Activated CD4-positive, alpha-beta T cell treated with anti-CD3 and anti-CD28 coated beads, Interleukin-2, amount 10 ng/mL, durations not matched to agents 24 days and 14 days (primary cell): ENCODE measurements at regions not wholly inside any gene's neighbourhood (a gene's known extent, or its start where the extent isn't known, plus 50 kb on each side); places are given as distances from the start of the nearest gene placed in this dataset.
A peak's percentile ranks its signal among the peaks of the same experiment; 100 is the strongest.
"Not testable (repeated sequence)": the region's sequence is repeated elsewhere in the genome, so short reads cannot be mapped to it uniquely, and the experiment has no call there.

ENCODE experiments used
- DNase-seq: peaks from one replicate; pipeline ENCODE4 v3.0.0; 2022
- H3K27ac Mint-ChIP-seq: one replicate; pipeline ENCODE4 v1.8.0; 2022; ENCODE audit warnings: mild to moderate bottlenecking, mixed read lengths
- H3K27me3 Mint-ChIP-seq: one replicate; pipeline ENCODE4 v1.8.0; 2022; ENCODE audit warnings: mixed read lengths
- H3K36me3 Mint-ChIP-seq: one replicate; pipeline ENCODE4 v1.8.0; 2022; ENCODE audit warnings: low read depth, mild to moderate bottlenecking, mixed read lengths
- H3K4me1 Mint-ChIP-seq: one replicate; pipeline ENCODE4 v1.8.0; 2021; ENCODE audit warnings: mixed read lengths
- H3K4me3 Mint-ChIP-seq: one replicate; pipeline ENCODE4 v1.8.0; 2022; ENCODE audit warnings: mild to moderate bottlenecking, moderate library complexity, mixed read lengths
- H3K9me3 Mint-ChIP-seq: one replicate; pipeline ENCODE4 v1.8.0; 2021; ENCODE audit warnings: mixed read lengths
- intact Hi-C: fragments of 100-400 bp; cut with micrococcal nuclease; formaldehyde crosslinking; loops from one replicate; pipeline ENCODE4 v1.15.1; 2023

GRCh38 chr1:61028136-61028535 lies 54.2 kb upstream of the NFIA start:
- H3K36me3 Mint-ChIP-seq: no peaks in the 10 kb centered on the region
- intact Hi-C loops: no loop called here
- no peak for DNase-seq
- peaks cover 6% of the 10 kb centered on the region for H3K27me3 Mint-ChIP-seq
- H3K9me3 Mint-ChIP-seq: no peaks in the 10 kb centered on the region
- H3K4me3 Mint-ChIP-seq: no peak overlapping the region
- H3K4me1 Mint-ChIP-seq: no peaks in the 10 kb centered on the region
- no peak overlapping the region for H3K27ac Mint-ChIP-seq

GRCh38 chr1:61018068-61018467 lies 64.3 kb upstream of the NFIA start:
- H3K36me3 Mint-ChIP-seq, H3K27ac Mint-ChIP-seq, intact Hi-C loops, H3K4me3 Mint-ChIP-seq, H3K4me1 Mint-ChIP-seq, H3K9me3 Mint-ChIP-seq: not testable (repeated sequence)
- H3K27me3 Mint-ChIP-seq: peaks cover 21% of the 10 kb centered on the region
- peak; percentile 60 for DNase-seq

- Mint-ChIP-seq H3K4me3 (no peak overlapping the region), H3K27me3 (peaks cover 21% of the 10 kb centered on the region), H3K9me3 (no peaks in the 10 kb centered on the region), H3K36me3 (no peaks in the 10 kb centered on the region), H3K27ac (no peak overlapping the region), H3K4me1 (peaks cover 3% of the 10 kb centered on the region)
- intact Hi-C loops: no loop called here
- DNase-seq: no peak
Observed at GRCh38 chr1:61017651-61018050, 64.7 kb upstream of the NFIA start.

GRCh38 chr1:61013946-61014667 lies 68.3 kb upstream of the NFIA start:
- Mint-ChIP-seq H3K27me3 (peaks cover 18% of the 10 kb centered on the region), H3K36me3 (no peaks in the 10 kb centered on the region), H3K4me3 (no peak overlapping the region), H3K27ac (no peak overlapping the region), H3K9me3 (no peaks in the 10 kb centered on the region), H3K4me1 (peaks cover 3% of the 10 kb centered on the region)
- DNase-seq: no peak
- intact Hi-C loops: no loop called here

GRCh38 chr1:61013189-61013945 lies 69.0 kb upstream of the NFIA start:
- no peaks in the 10 kb centered on the region for H3K36me3 Mint-ChIP-seq
- peaks cover 3% of the 10 kb centered on the region for H3K4me1 Mint-ChIP-seq
- H3K4me3 Mint-ChIP-seq: no peak overlapping the region
- H3K9me3 Mint-ChIP-seq: no peaks in the 10 kb centered on the region
- intact Hi-C loops: no loop called here
- H3K27ac Mint-ChIP-seq: no peak overlapping the region
- H3K27me3 Mint-ChIP-seq: peaks cover 18% of the 10 kb centered on the region
- no peak for DNase-seq

GRCh38 chr1:61012341-61012761 lies 70.0 kb upstream of the NFIA start:
- intact Hi-C loops: no loop called here
- Mint-ChIP-seq H3K27ac (no peak overlapping the region), H3K9me3 (no peaks in the 10 kb centered on the region), H3K36me3 (no peaks in the 10 kb centered on the region), H3K4me1 (peaks cover under 1% of the 10 kb centered on the region), H3K27me3 (peaks cover 16% of the 10 kb centered on the region), H3K4me3 (no peak overlapping the region)
- DNase-seq: no peak

- intact Hi-C loops: no loop called here
- Mint-ChIP-seq H3K4me3 (no peak overlapping the region), H3K4me1 (no peaks in the 10 kb centered on the region)
Observed at GRCh38 chr1:61011561-61012263, 70.6 kb upstream of the NFIA start.

GRCh38 chr1:61007534-61008364 lies 74.6 kb upstream of the NFIA start:
- H3K4me1 Mint-ChIP-seq: no peaks in the 10 kb centered on the region
- DNase-seq: no peak
- H3K36me3 Mint-ChIP-seq: no peaks in the 10 kb centered on the region
- H3K27ac Mint-ChIP-seq: no peak overlapping the region
- intact Hi-C loops: no loop called here
- H3K4me3 Mint-ChIP-seq: no peak overlapping the region
- H3K9me3 Mint-ChIP-seq: no peaks in the 10 kb centered on the region
- peaks cover 2% of the 10 kb centered on the region for H3K27me3 Mint-ChIP-seq

More at GRCh38 chr1:61011561-61012263, 70.6 kb upstream of the NFIA start:
- no peak for DNase-seq
- Mint-ChIP-seq H3K27ac (no peak overlapping the region), H3K36me3 (no peaks in the 10 kb centered on the region), H3K27me3 (peaks cover 9% of the 10 kb centered on the region), H3K9me3 (no peaks in the 10 kb centered on the region)

- DNase-seq: no peak
- no peaks in the 10 kb centered on the region for H3K27me3 Mint-ChIP-seq
- no peak overlapping the region for H3K4me3 Mint-ChIP-seq
- H3K27ac Mint-ChIP-seq: no peak overlapping the region
- no peaks in the 10 kb centered on the region for H3K4me1 Mint-ChIP-seq
- no peaks in the 10 kb centered on the region for H3K9me3 Mint-ChIP-seq
- intact Hi-C loops: no loop called here
- H3K36me3 Mint-ChIP-seq: no peaks in the 10 kb centered on the region
Observed at GRCh38 chr1:61005614-61006580, 76.5 kb upstream of the NFIA start.

GRCh38 chr1:61004262-61005003 lies 77.9 kb upstream of the NFIA start:
- Mint-ChIP-seq H3K27ac (no peak overlapping the region), H3K36me3 (no peaks in the 10 kb centered on the region), H3K9me3 (no peaks in the 10 kb centered on the region), H3K4me1 (no peaks in the 10 kb centered on the region), H3K4me3 (no peak overlapping the region), H3K27me3 (no peaks in the 10 kb centered on the region)
- intact Hi-C loops: no loop called here
- no peak for DNase-seq

- Mint-ChIP-seq H3K27me3 (no peaks in the 10 kb centered on the region), H3K36me3 (no peaks in the 10 kb centered on the region), H3K27ac (no peak overlapping the region), H3K9me3 (no peaks in the 10 kb centered on the region), H3K4me3 (no peak overlapping the region), H3K4me1 (no peaks in the 10 kb centered on the region)
- DNase-seq: no peak
- intact Hi-C loops: no loop called here
Observed at GRCh38 chr1:61000327-61000726, 82.0 kb upstream of the NFIA start.

- Mint-ChIP-seq H3K4me1 (no peaks in the 10 kb centered on the region), H3K27me3 (peaks cover 1% of the 10 kb centered on the region), H3K36me3 (no peaks in the 10 kb centered on the region), H3K27ac (no peak overlapping the region), H3K9me3 (no peaks in the 10 kb centered on the region), H3K4me3 (no peak overlapping the region)
- no peak for DNase-seq
- intact Hi-C loops: no loop called here
Observed at GRCh38 chr1:60998786-60999185, 83.6 kb upstream of the NFIA start.
